GM12874 (cell line): ENCODE measurements at regions not wholly inside any gene's neighbourhood (a gene's known extent, or its start where the extent isn't known, plus 50 kb on each side); places are given as distances from the start of the nearest gene placed in this dataset.

Source experiments
- TF ChIP-seq, protein P1 (sequence below): IDR thresholded peaks from 2 replicates; pipeline ENCODE4 v1.5.1; 2011; ENCODE audit warnings: low read depth, mild to moderate bottlenecking, control low read depth, low read length, moderate library complexity; ENCODE audit not compliant: insufficient read depth

GRCh38 chr11:105232021-105232420 is 92.5 kb upstream of the CARD18 start:
- TF ChIP-seq, protein P1, sequence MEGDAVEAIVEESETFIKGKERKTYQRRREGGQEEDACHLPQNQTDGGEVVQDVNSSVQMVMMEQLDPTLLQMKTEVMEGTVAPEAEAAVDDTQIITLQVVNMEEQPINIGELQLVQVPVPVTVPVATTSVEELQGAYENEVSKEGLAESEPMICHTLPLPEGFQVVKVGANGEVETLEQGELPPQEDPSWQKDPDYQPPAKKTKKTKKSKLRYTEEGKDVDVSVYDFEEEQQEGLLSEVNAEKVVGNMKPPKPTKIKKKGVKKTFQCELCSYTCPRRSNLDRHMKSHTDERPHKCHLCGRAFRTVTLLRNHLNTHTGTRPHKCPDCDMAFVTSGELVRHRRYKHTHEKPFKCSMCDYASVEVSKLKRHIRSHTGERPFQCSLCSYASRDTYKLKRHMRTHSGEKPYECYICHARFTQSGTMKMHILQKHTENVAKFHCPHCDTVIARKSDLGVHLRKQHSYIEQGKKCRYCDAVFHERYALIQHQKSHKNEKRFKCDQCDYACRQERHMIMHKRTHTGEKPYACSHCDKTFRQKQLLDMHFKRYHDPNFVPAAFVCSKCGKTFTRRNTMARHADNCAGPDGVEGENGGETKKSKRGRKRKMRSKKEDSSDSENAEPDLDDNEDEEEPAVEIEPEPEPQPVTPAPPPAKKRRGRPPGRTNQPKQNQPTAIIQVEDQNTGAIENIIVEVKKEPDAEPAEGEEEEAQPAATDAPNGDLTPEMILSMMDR, result no peak

- TF ChIP-seq, protein P1, result no peak
Measured at GRCh38 chr11:105230586-105230985, 91.0 kb upstream of the CARD18 start.

DNA sequence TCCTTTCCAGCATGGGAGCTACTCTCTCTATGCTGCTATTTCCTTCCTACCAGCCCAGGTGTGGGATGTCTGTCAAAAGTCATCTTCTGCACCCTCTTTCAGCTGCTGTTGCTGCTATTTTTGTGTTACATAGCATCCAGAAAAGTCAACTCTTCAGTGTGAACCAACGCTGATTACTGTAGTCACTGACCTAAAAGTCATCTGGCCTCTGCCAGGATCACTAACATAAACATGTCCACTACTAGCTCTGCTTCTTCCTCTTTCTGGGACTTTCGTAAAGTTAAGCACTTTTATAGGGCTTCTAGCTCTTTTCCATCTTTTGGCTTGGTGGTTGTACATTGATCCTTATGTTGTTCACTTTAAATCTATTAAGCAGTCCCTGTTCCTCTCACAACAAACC is 90.2 kb upstream of the CARD18 start:
- TF ChIP-seq, protein P1, result no peak

DNA sequence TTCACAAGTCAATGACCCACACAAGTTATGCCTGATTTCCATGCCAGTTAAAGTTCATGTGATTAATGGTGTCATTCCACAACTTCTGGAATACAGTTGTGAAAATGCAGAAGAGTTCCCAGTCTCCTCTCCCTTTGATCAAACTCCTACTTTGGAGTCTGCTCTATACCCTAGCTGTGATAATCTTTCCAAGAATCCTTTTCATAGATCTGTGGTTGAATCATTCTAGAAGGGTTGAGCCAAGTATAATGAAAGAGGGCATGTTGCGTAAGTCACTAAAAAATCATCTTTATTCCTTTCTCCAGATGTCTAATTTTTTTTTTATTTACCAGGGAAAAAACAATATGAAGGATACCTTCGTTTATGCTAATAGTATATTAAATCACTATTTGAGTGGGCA is 89.7 kb upstream of the CARD18 start:
- TF ChIP-seq, protein P1, result no peak

GRCh38 chr11:105227363-105227762 is 87.8 kb upstream of the CARD18 start:
- TF ChIP-seq, protein P1, result no peak

DNA sequence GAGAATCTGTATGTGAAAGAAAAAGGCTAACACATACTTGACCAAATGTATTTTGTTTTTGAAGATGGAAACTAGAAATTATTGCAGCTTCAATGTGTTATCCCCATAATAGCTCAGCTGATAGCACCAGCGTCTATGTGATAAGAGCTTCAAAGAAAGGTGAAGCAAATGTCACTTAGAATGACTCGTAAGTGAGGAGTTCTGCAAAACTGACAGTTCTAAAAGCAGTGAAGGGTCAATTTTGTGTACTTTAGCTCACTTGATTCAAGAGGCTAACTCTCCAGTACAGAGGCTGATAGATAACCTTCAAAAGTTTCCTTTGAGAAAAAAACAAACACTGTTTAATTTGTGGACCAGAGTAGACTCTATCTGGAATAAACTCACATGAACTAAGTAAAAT is 87.2 kb upstream of the CARD18 start:
- TF ChIP-seq, protein P1, result no peak

DNA sequence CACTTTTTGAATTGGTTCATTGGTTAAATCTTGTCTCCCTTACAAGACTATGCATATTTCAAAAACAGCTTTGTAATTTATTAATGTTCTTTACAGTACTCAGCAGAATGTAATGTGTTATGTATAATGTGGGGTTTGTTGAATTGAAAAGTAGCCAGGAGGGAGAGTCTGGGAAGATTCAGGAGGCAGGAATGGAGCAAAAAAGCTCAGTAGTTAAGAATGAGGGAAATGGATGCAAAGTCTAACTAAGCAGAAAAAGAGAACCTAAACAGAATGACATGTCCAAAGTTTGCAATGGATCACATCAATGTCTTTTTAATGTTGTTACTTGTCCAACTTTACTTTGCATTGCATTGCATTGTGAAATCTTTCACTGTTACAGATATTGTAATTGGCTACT is 86.5 kb upstream of the CARD18 start:
- TF ChIP-seq, protein P1, result no peak
